ENCODE measurements at regions not wholly inside any gene's neighbourhood (a gene's known extent, or its start where the extent isn't known, plus 50 kb on each side); places are given as distances from the start of the nearest gene placed in this dataset.
A peak's percentile ranks its signal among the peaks of the same experiment; 100 is the strongest.

- DNase-seq, result no peak
Measured at GRCh38 chr16:73737637-73738036, 559.0 kb upstream of the PSMD7 start.

- DNase-seq, result no peak
Measured at GRCh38 chr16:73735954-73736353, 560.7 kb upstream of the PSMD7 start.

GRCh38 chr16:73735018-73735417 lies 561.6 kb upstream of the PSMD7 start:
- no peak for DNase-seq

- DNase-seq, result no peak
Measured at GRCh38 chr16:73732681-73733080, 563.9 kb upstream of the PSMD7 start.

- DNase-seq, result no peak
Measured at GRCh38 chr16:73732143-73732542, 564.5 kb upstream of the PSMD7 start.

- DNase-seq, result no peak
Measured at GRCh38 chr16:73730481-73731090, 566.0 kb upstream of the PSMD7 start.

- no peak for DNase-seq
Measured at GRCh38 chr16:73725156-73725555, 571.5 kb upstream of the PSMD7 start.

- DNase-seq, result no peak
Measured at GRCh38 chr16:73724503-73724902, 572.1 kb upstream of the PSMD7 start.

- DNase-seq, result no peak
Measured at GRCh38 chr16:73717266-73717974, 579.2 kb upstream of the PSMD7 start.

GRCh38 chr16:73714976-73715375 lies 581.6 kb upstream of the PSMD7 start:
- DNase-seq, result no peak

- peak; percentile 4 for DNase-seq
Measured at GRCh38 chr16:73713778-73714495, 582.7 kb upstream of the PSMD7 start.

- DNase-seq, result peak; percentile 12
Measured at GRCh38 chr16:73713251-73713650, 583.4 kb upstream of the PSMD7 start.

- no peak for DNase-seq
Measured at GRCh38 chr16:73711406-73712080, 585.1 kb upstream of the PSMD7 start.

GRCh38 chr16:73710526-73710925 lies 586.1 kb upstream of the PSMD7 start:
- no peak for DNase-seq

GRCh38 chr16:73707863-73708262 lies 588.8 kb upstream of the PSMD7 start:
- no peak for DNase-seq

- DNase-seq, result no peak
Measured at GRCh38 chr16:73703891-73704290, 592.7 kb upstream of the PSMD7 start.

GRCh38 chr16:73697336-73697735 lies 599.3 kb upstream of the PSMD7 start:
- DNase-seq, result no peak

- DNase-seq, result no peak
Measured at GRCh38 chr16:73692861-73693260, 603.8 kb upstream of the PSMD7 start.

- DNase-seq, result no peak
Measured at GRCh38 chr16:73683804-73684203, 612.8 kb upstream of the PSMD7 start.

GRCh38 chr16:73672135-73672534 lies 624.2 kb upstream of the ZFHX3 start:
- no peak for DNase-seq

GRCh38 chr16:73670836-73671820 lies 623.2 kb upstream of the ZFHX3 start:
- no peak for DNase-seq

- no peak for DNase-seq
Measured at GRCh38 chr16:73669535-73670274, 621.8 kb upstream of the ZFHX3 start.
